ENCODE measurements at regions not wholly inside any gene's neighbourhood (a gene's known extent, or its start where the extent isn't known, plus 50 kb on each side); places are given as distances from the start of the nearest gene placed in this dataset.

DNA sequence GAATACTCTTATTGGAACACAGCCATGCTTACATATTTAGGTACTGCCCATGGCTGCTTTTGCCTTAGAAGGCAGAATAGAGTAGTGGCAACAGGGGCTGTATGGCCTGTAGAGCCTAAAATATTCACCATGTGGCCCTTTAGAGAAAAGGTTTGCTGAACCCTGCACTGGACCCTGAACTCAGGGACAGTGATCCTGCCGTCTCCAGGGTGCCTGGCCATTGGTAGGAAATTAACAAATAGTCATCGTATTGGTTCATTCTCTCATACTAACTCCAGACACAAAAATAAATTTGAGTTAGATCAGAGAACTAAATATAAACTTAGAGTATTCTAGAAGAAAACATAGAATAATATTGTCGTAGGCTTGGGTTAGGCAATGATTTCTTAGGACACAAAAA, 181.4 kb downstream of the BCAS1 start:
- TF ChIP-seq, protein P1, sequence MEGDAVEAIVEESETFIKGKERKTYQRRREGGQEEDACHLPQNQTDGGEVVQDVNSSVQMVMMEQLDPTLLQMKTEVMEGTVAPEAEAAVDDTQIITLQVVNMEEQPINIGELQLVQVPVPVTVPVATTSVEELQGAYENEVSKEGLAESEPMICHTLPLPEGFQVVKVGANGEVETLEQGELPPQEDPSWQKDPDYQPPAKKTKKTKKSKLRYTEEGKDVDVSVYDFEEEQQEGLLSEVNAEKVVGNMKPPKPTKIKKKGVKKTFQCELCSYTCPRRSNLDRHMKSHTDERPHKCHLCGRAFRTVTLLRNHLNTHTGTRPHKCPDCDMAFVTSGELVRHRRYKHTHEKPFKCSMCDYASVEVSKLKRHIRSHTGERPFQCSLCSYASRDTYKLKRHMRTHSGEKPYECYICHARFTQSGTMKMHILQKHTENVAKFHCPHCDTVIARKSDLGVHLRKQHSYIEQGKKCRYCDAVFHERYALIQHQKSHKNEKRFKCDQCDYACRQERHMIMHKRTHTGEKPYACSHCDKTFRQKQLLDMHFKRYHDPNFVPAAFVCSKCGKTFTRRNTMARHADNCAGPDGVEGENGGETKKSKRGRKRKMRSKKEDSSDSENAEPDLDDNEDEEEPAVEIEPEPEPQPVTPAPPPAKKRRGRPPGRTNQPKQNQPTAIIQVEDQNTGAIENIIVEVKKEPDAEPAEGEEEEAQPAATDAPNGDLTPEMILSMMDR (conservative IDR thresholded peaks at IDR 0.05): no peak
- TF ChIP-seq EZH2 (IDR thresholded peaks at IDR 0.05; ENCODE audit: low read depth): no peak
